Nephron progenitor cell (in vitro differentiated cells): ENCODE measurements at regions not wholly inside any gene's neighbourhood (a gene's known extent, or its start where the extent isn't known, plus 50 kb on each side); places are given as distances from the start of the nearest gene placed in this dataset.

Experiments
- DNase-seq: peaks from one replicate; pipeline ENCODE4 v3.0.0; 2021
- H3K27ac Mint-ChIP-seq: 2 replicates; pipeline ENCODE4 v1.8.0; 2021; ENCODE audit warnings: mild to moderate bottlenecking, moderate library complexity, mixed read lengths
- H3K27me3 Mint-ChIP-seq: 2 replicates; pipeline ENCODE4 v1.8.0; 2021; ENCODE audit warnings: mild to moderate bottlenecking, low read depth, mixed read lengths; ENCODE audit not compliant: poor library complexity
- H3K36me3 Mint-ChIP-seq: 2 replicates; pipeline ENCODE4 v1.8.0; 2021; ENCODE audit warnings: low read depth, mixed read lengths
- H3K4me1 Mint-ChIP-seq: 2 replicates; pipeline ENCODE4 v1.8.0; 2021; ENCODE audit warnings: mixed read lengths
- H3K4me3 Mint-ChIP-seq: 2 replicates; pipeline ENCODE4 v1.8.0; 2021; ENCODE audit warnings: mild to moderate bottlenecking, moderate library complexity, mixed read lengths
- H3K9me3 Mint-ChIP-seq: 2 replicates; pipeline ENCODE4 v1.8.0; 2021; ENCODE audit warnings: mild to moderate bottlenecking, moderate library complexity, mixed read lengths
- CTCF ChIP-seq: fragments of 200-600 bp; sonication (generic); IDR thresholded peaks from 2 replicates; pipeline ENCODE4 v1.5.0; 2021; ENCODE audit warnings: antibody characterized with exemption

DNA sequence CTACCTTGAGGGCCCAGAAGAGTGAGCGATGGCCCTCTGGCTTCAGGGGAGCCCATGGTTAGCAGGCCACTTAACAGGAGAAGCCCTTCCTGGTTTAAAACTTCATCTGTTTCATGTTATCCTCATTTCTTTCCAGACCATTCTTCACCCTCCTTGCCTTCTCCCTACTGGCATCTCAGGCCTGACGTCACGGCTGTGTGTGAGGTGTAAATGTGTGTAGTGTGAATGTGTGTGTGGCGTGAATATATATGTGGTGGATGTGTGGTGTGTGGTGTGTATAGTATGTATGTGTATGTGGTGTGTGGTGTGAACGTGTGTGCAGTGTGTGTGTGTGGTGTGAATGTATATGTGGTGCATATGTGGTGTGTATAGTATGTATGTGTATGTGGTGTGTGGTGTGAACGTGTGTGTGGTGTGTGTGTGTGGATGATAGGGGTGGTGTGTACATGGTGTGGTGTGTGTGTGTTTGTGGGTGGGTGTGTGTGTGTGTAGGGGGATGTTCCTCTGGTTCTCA, 88.5 kb downstream of the SOD2 start:
- Mint-ChIP-seq H3K27me3 (peaks cover 3% of the 10 kb centered on the region), H3K4me1 (peaks cover 8% of the 10 kb centered on the region), H3K36me3 (no peaks in the 10 kb centered on the region), H3K27ac (no peak overlapping the region), H3K4me3 (no peak overlapping the region), H3K9me3 (peaks cover 22% of the 10 kb centered on the region)
- no peak for DNase-seq
- TF ChIP-seq CTCF = no peak

GRCh38 chr6:159602431-159603041, 90.5 kb downstream of the SOD2 start:
- H3K27ac Mint-ChIP-seq = no peak overlapping the region
- H3K36me3 Mint-ChIP-seq = no peaks in the 10 kb centered on the region
- H3K4me3 Mint-ChIP-seq = no peak overlapping the region
- peaks cover 8% of the 10 kb centered on the region for H3K4me1 Mint-ChIP-seq
- H3K27me3 Mint-ChIP-seq = peaks cover 3% of the 10 kb centered on the region
- H3K9me3 Mint-ChIP-seq = peaks cover 22% of the 10 kb centered on the region
- TF ChIP-seq CTCF = no peak
- DNase-seq = no peak

DNA sequence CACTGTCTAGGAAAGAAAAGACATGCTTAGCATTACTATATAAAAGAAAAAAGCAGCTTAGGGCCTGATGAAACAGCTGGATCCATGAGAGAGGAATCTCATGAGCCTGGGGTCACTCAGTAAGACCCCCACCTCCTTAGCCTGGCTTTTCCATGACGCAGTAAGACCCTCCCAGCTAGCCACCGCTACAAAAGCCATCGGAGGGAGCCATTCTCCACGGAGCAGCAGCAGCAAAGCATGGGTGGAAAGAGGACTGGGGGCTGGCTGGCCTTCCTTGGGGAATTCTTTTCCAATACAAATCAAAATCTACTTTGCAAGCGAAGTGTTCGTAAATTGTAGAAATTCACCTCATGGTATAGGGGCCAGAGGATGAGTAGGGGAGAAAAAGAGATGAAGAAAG, 91.8 kb downstream of the SOD2 start:
- no peak overlapping the region for H3K27ac Mint-ChIP-seq
- no peaks in the 10 kb centered on the region for H3K27me3 Mint-ChIP-seq
- H3K9me3 Mint-ChIP-seq = peaks cover 23% of the 10 kb centered on the region
- no peaks in the 10 kb centered on the region for H3K36me3 Mint-ChIP-seq
- H3K4me3 Mint-ChIP-seq = no peak overlapping the region
- DNase-seq = no peak
- peaks cover 8% of the 10 kb centered on the region for H3K4me1 Mint-ChIP-seq
- TF ChIP-seq CTCF = no peak

- Mint-ChIP-seq H3K36me3 (no peaks in the 10 kb centered on the region), H3K27ac (no peak overlapping the region), H3K27me3 (no peaks in the 10 kb centered on the region), H3K4me1 (peaks cover 12% of the 10 kb centered on the region), H3K4me3 (no peak overlapping the region), H3K9me3 (peaks cover 32% of the 10 kb centered on the region)
- DNase-seq = no peak
- no peak for TF ChIP-seq CTCF
These were observed 97.9 kb downstream of the SOD2 start for GRCh38 chr6:159595173-159595572.

DNA sequence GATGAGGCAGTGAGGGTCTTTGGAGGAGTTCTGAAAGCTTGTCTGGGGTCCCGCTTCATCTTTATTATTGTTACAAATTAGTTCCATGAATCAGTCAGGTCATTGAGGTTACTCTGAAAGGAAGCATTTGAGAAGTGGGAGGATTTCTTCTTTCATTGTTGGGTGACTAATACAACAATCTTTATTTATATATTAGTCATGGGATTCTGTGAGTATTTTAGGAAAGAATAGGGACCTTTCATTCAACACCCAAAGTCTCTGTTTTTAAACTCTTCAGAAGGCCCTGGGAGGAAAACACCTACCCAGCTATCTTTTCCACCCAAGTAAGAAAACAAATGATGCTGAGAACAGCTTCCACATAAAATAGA, 98.3 kb downstream of the SOD2 start:
- no peak for TF ChIP-seq CTCF
- Mint-ChIP-seq H3K27me3 (no peaks in the 10 kb centered on the region), H3K36me3 (no peaks in the 10 kb centered on the region), H3K27ac (peak overlapping the region; percentile 50), H3K9me3 (peaks cover 29% of the 10 kb centered on the region), H3K4me1 (peaks cover 12% of the 10 kb centered on the region), H3K4me3 (no peak overlapping the region)
- no peak for DNase-seq

DNA sequence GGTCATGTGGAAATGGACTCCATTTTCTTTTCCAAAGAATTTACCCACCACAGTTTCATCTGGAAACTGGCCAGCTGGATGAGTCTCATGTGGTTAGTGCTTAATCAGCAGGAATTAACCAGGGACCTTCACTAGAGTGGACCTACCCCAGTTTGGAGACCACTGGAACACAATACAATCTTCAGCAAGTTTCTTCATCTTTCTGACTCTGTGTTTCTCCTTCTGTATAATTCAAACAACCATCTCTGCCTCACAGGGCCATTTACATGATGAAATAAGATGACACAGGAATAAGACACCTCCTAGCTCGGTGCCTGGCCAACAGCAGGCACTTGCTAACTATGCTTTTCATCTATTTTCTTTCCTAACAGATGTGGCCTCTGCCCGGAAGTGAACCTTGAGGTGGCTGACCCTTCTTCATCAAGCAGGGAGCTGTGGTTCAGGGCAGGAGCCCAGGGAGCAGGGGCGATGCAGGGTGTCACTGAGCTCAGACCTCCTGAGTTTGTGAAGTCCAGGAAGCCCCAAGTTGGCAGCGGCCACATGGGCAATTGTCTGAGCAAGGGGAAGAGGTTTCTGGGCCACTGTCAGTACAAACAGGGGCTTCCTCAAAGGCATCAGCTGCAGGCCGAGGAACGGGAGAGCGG, 98.8 kb downstream of the SOD2 start:
- H3K27ac Mint-ChIP-seq = peak overlapping the region; percentile 50
- no peaks in the 10 kb centered on the region for H3K36me3 Mint-ChIP-seq
- peaks cover 34% of the 10 kb centered on the region for H3K9me3 Mint-ChIP-seq
- DNase-seq = no peak
- TF ChIP-seq CTCF = no peak
- no peak overlapping the region for H3K4me3 Mint-ChIP-seq
- H3K4me1 Mint-ChIP-seq = peaks cover 12% of the 10 kb centered on the region
- H3K27me3 Mint-ChIP-seq = no peaks in the 10 kb centered on the region
